SK-N-SH treated with all-trans-retinoic acid at 6 μM for 48 hours (cell line): ENCODE measurements at regions not wholly inside any gene's neighbourhood (a gene's known extent, or its start where the extent isn't known, plus 50 kb on each side); places are given as distances from the start of the nearest gene placed in this dataset.

Experiments
- ATAC-seq: fragments of 200-7000 bp; cut with Tn5 transposase; 3 replicates; pipeline ENCODE4 v1.9.1; 2020; ENCODE audit warnings: mild to moderate bottlenecking, moderate library complexity
- ARNTL ChIP-seq: fragments of 450-650 bp; formaldehyde crosslinking; IDR thresholded peaks from 2 replicates; pipeline ENCODE4 v1.5.0; 2020; ENCODE audit warnings: low read depth, mild to moderate bottlenecking, moderate library complexity, borderline replicate concordance
- BACH2 ChIP-seq: fragments of 250-450 bp; sonication (Bioruptor Pico); IDR thresholded peaks from 2 replicates; pipeline ENCODE4 v1.9.0; 2021; ENCODE audit warnings: mild to moderate bottlenecking, borderline replicate concordance
- CREB5 ChIP-seq: fragments of 250-450 bp; sonication (Bioruptor Pico); IDR thresholded peaks from 2 replicates; pipeline ENCODE4 v1.5.1; 2020; ENCODE audit warnings: low read depth, mild to moderate bottlenecking, moderate library complexity
- CSDC2 ChIP-seq: fragments of 250-450 bp; sonication (Bioruptor Pico); IDR thresholded peaks from 2 replicates; pipeline ENCODE4 v1.5.0; 2020; ENCODE audit warnings: mild to moderate bottlenecking, moderate library complexity
- CSRNP3 ChIP-seq: fragments of 250-450 bp; sonication (Bioruptor Pico); IDR thresholded peaks from 2 replicates; pipeline ENCODE4 v1.5.1; 2021; ENCODE audit warnings: mild to moderate bottlenecking, moderate library complexity
- ESRRG ChIP-seq: fragments of 250-450 bp; sonication (Bioruptor Pico); IDR thresholded peaks from 2 replicates; pipeline ENCODE4 v1.6.1; 2021; ENCODE audit warnings: mild to moderate bottlenecking
- GLIS3 ChIP-seq: fragments of 250-450 bp; sonication (Bioruptor Pico); IDR thresholded peaks from 2 replicates; pipeline ENCODE4 v1.5.0; 2020; ENCODE audit warnings: mild to moderate bottlenecking, moderate library complexity
- ISL1 ChIP-seq: fragments of 250-450 bp; sonication (Bioruptor Pico); IDR thresholded peaks from 2 replicates; pipeline ENCODE4 v2.1.2; 2022; ENCODE audit warnings: mild to moderate bottlenecking, moderate library complexity
- OSR1 ChIP-seq: fragments of 250-450 bp; sonication (Bioruptor Pico); IDR thresholded peaks from 2 replicates; pipeline ENCODE4 v1.8.0; 2022; ENCODE audit warnings: moderate library complexity, mild to moderate bottlenecking, inconsistent platforms
- PATZ1 ChIP-seq: fragments of 250-450 bp; sonication (Bioruptor Pico); IDR thresholded peaks from 2 replicates; pipeline ENCODE4 v1.8.0; 2020; ENCODE audit warnings: mild to moderate bottlenecking, moderate library complexity, borderline replicate concordance
- PPARA ChIP-seq: fragments of 250-450 bp; sonication (Bioruptor Pico); IDR thresholded peaks from 2 replicates; pipeline ENCODE4 v1.5.0; 2020; ENCODE audit warnings: mild to moderate bottlenecking, borderline replicate concordance
- RARB ChIP-seq: fragments of 250-450 bp; sonication (Bioruptor Pico); IDR thresholded peaks from 2 replicates; pipeline ENCODE4 v1.8.0; 2021; ENCODE audit warnings: mild to moderate bottlenecking, moderate library complexity
- SNAI2 ChIP-seq: fragments of 250-450 bp; sonication (Bioruptor Pico); IDR thresholded peaks from 2 replicates; pipeline ENCODE4 v1.5.0; 2020; ENCODE audit warnings: mild to moderate bottlenecking, moderate library complexity
- TCF4 ChIP-seq: fragments of 250-450 bp; sonication (Bioruptor Pico); IDR thresholded peaks from 2 replicates; pipeline ENCODE4 v1.8.0; 2021; ENCODE audit warnings: mild to moderate bottlenecking, moderate library complexity, borderline replicate concordance
- TOX ChIP-seq: fragments of 250-450 bp; sonication (Bioruptor Pico); IDR thresholded peaks from 2 replicates; pipeline ENCODE4 v1.8.0; 2021; ENCODE audit warnings: mild to moderate bottlenecking, moderate library complexity, borderline replicate concordance
- ZC3H10 ChIP-seq: fragments of 250-450 bp; sonication (Bioruptor Pico); IDR thresholded peaks from 2 replicates; pipeline ENCODE4 v1.5.1; 2021; ENCODE audit warnings: mild to moderate bottlenecking, moderate library complexity
- ZFP3 ChIP-seq: fragments of 250-450 bp; sonication (Bioruptor Pico); IDR thresholded peaks from 2 replicates; pipeline ENCODE4 v1.5.0; 2020; ENCODE audit warnings: mild to moderate bottlenecking, moderate library complexity
- ZFP30 ChIP-seq: fragments of 450-650 bp; formaldehyde crosslinking; IDR thresholded peaks from 2 replicates; pipeline ENCODE4 v1.5.0; 2022; ENCODE audit warnings: mild to moderate bottlenecking, moderate library complexity
- ZNF70 ChIP-seq: fragments of 450-650 bp; formaldehyde crosslinking; IDR thresholded peaks from 2 replicates; pipeline ENCODE4 v1.5.0; 2020; ENCODE audit warnings: mild to moderate bottlenecking, moderate library complexity
- ZNF8 ChIP-seq: fragments of 450-650 bp; formaldehyde crosslinking; IDR thresholded peaks from 2 replicates; pipeline ENCODE4 v1.5.0; 2020; ENCODE audit warnings: mild to moderate bottlenecking, moderate library complexity
- TF ChIP-seq, protein P1 (sequence below): fragments of 250-450 bp; sonication (Bioruptor Pico); IDR thresholded peaks from 2 replicates; pipeline ENCODE4 v1.8.0; 2021; ENCODE audit warnings: low read depth, mild to moderate bottlenecking, moderate library complexity, borderline replicate concordance
- TF ChIP-seq, protein P2 (sequence below): fragments of 250-450 bp; sonication (Bioruptor Pico); IDR thresholded peaks from 2 replicates; pipeline ENCODE4 v1.5.0; 2020; ENCODE audit warnings: mild to moderate bottlenecking, moderate library complexity

DNA sequence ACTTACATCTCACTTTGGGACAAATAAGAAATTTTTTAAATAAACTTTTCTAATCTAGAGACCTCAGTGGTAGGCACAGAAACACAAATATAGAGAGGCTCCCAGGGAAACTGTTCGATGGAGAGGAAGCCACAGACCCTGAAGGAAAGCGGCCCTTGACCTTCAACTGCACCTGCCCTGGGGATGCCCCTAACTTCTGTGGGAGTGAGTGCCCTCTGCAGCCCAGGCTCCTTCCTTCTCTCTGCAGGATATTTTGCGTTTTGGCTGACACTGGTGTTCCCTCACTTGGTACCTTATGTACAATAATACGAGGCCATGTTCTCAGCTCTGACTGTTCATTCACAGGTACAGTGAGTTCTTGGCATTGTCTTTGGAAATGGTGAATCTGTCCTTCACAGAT, 64.8 kb upstream of the MAL start:
- ATAC-seq: no peak
- TF ChIP-seq ZFP30: no peak
- no peak for TF ChIP-seq ZFP3 (CRISPR knock-in tag)
- TF ChIP-seq CSRNP3 (CRISPR knock-in tag): no peak
- TF ChIP-seq CREB5 (CRISPR knock-in tag): no peak
- no peak for TF ChIP-seq ZC3H10 (CRISPR knock-in tag)
- no peak for TF ChIP-seq RARB (CRISPR knock-in tag)
- no peak for TF ChIP-seq SNAI2 (CRISPR knock-in tag)
- TF ChIP-seq GLIS3 (CRISPR knock-in tag): no peak
- TF ChIP-seq PPARA (CRISPR knock-in tag): no peak
- no peak for TF ChIP-seq TCF4 (CRISPR knock-in tag)
- no peak for TF ChIP-seq PATZ1
- no peak for TF ChIP-seq BACH2 (CRISPR knock-in tag)
- no peak for TF ChIP-seq ZNF8 (CRISPR knock-in tag)
- no peak for TF ChIP-seq TOX (CRISPR knock-in tag)
- no peak for TF ChIP-seq ARNTL (CRISPR knock-in tag)
- no peak for TF ChIP-seq ZNF70 (CRISPR knock-in tag)
- TF ChIP-seq, protein P1, sequence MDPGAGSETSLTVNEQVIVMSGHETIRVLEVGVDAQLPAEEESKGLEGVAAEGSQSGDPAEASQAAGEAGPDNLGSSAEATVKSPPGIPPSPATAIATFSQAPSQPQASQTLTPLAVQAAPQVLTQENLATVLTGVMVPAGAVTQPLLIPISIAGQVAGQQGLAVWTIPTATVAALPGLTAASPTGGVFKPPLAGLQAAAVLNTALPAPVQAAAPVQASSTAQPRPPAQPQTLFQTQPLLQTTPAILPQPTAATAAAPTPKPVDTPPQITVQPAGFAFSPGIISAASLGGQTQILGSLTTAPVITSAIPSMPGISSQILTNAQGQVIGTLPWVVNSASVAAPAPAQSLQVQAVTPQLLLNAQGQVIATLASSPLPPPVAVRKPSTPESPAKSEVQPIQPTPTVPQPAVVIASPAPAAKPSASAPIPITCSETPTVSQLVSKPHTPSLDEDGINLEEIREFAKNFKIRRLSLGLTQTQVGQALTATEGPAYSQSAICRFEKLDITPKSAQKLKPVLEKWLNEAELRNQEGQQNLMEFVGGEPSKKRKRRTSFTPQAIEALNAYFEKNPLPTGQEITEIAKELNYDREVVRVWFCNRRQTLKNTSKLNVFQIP (CRISPR knock-in tag): no peak
- no peak for TF ChIP-seq ISL1
- TF ChIP-seq OSR1 (CRISPR knock-in tag): no peak

- ATAC-seq: no peak
- TF ChIP-seq, protein P1 (CRISPR knock-in tag): no peak
- TF ChIP-seq GLIS3 (CRISPR knock-in tag) (no peak), ARNTL (CRISPR knock-in tag) (no peak), ZFP30 (no peak), CREB5 (CRISPR knock-in tag) (no peak), TOX (CRISPR knock-in tag) (no peak)
Observed at GRCh38 chr2:94964193-94964592, 61.3 kb upstream of the MAL start.

- no peak for ATAC-seq
- TF ChIP-seq RARB (CRISPR knock-in tag) (no peak), CREB5 (CRISPR knock-in tag) (no peak), PATZ1 (no peak), OSR1 (CRISPR knock-in tag) (no peak), ESRRG (CRISPR knock-in tag) (no peak), PPARA (CRISPR knock-in tag) (no peak), CSDC2 (no peak)
- TF ChIP-seq, protein P2, sequence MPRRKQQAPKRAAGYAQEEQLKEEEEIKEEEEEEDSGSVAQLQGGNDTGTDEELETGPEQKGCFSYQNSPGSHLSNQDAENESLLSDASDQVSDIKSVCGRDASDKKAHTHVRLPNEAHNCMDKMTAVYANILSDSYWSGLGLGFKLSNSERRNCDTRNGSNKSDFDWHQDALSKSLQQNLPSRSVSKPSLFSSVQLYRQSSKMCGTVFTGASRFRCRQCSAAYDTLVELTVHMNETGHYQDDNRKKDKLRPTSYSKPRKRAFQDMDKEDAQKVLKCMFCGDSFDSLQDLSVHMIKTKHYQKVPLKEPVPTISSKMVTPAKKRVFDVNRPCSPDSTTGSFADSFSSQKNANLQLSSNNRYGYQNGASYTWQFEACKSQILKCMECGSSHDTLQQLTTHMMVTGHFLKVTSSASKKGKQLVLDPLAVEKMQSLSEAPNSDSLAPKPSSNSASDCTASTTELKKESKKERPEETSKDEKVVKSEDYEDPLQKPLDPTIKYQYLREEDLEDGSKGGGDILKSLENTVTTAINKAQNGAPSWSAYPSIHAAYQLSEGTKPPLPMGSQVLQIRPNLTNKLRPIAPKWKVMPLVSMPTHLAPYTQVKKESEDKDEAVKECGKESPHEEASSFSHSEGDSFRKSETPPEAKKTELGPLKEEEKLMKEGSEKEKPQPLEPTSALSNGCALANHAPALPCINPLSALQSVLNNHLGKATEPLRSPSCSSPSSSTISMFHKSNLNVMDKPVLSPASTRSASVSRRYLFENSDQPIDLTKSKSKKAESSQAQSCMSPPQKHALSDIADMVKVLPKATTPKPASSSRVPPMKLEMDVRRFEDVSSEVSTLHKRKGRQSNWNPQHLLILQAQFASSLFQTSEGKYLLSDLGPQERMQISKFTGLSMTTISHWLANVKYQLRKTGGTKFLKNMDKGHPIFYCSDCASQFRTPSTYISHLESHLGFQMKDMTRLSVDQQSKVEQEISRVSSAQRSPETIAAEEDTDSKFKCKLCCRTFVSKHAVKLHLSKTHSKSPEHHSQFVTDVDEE: no peak
Observed at GRCh38 chr2:94966689-94967088, 58.8 kb upstream of the MAL start.
